Brain microvascular endothelial cell (primary cell): ENCODE measurements at regions not wholly inside any gene's neighbourhood (a gene's known extent, or its start where the extent isn't known, plus 50 kb on each side); places are given as distances from the start of the nearest gene placed in this dataset.
"Not testable (repeated sequence)": the region's sequence is repeated elsewhere in the genome, so short reads cannot be mapped to it uniquely, and the experiment has no call there.

Experiments
- DNase-seq: peaks from one replicate; pipeline ENCODE4 v3.0.0-alpha.2; 2020
- H3K27ac ChIP-seq: fragments of 250-450 bp; sonication (Bioruptor Pico); 2 replicates; pipeline ENCODE4 v1.5.1; 2020; ENCODE audit warnings: mild to moderate bottlenecking, moderate library complexity
- H3K27me3 ChIP-seq: fragments of 250-450 bp; sonication (Bioruptor Pico); replicated peaks from 2 replicates; pipeline ENCODE4 v1.5.1; 2020; ENCODE audit warnings: mild to moderate bottlenecking
- H3K36me3 ChIP-seq: fragments of 250-450 bp; sonication (Bioruptor Pico); replicated peaks from 2 replicates; pipeline ENCODE4 v1.5.1; 2020; ENCODE audit warnings: mild to moderate bottlenecking
- H3K4me3 ChIP-seq: 2 replicates; pipeline ENCODE4 v1.5.1; 2011; ENCODE audit warnings: low read depth, mild to moderate bottlenecking, control low read depth, low read length, moderate library complexity
- CTCF ChIP-seq: IDR thresholded peaks from 2 replicates; pipeline ENCODE4 v1.5.1; 2011; ENCODE audit warnings: low read depth, mild to moderate bottlenecking, moderate library complexity, low read length, control low read depth, inconsistent platforms; ENCODE audit errors: missing control alignments
- in situ Hi-C: cut with HindIII; loops from 2 replicates; pipeline ENCODE4 v1.10.0; 2017; ENCODE audit warnings: low sequenced_read_pairs, low pct_ligation_motif_present

- DNase-seq = no peak
- H3K27ac ChIP-seq = no peak overlapping the region
- no peaks in the 10 kb centered on the region for H3K27me3 ChIP-seq
- no peak for TF ChIP-seq CTCF
- no peak overlapping the region for H3K4me3 ChIP-seq
- in situ Hi-C loops = no loop called here
- H3K36me3 ChIP-seq = no peaks in the 10 kb centered on the region
Measured at GRCh38 chr7:79612022-79612421, 158.6 kb upstream of the MAGI2 start.

- no peaks in the 10 kb centered on the region for H3K27me3 ChIP-seq
Measured at GRCh38 chr7:79610748-79611304, 157.4 kb upstream of the MAGI2 start.

GRCh38 chr7:79610313-79610712 is 156.8 kb upstream of the MAGI2 start:
- no peak for TF ChIP-seq CTCF
- H3K4me3 ChIP-seq = no peak overlapping the region
- H3K27me3 ChIP-seq = no peaks in the 10 kb centered on the region
- H3K27ac ChIP-seq = no peak overlapping the region
- no peaks in the 10 kb centered on the region for H3K36me3 ChIP-seq
- DNase-seq = no peak
- in situ Hi-C loops = no loop called here

More at GRCh38 chr7:79610748-79611304, 157.4 kb upstream of the MAGI2 start:
- Histone ChIP-seq H3K27ac (no peak overlapping the region), H3K4me3 (no peak overlapping the region), H3K36me3 (no peaks in the 10 kb centered on the region)
- in situ Hi-C loops = no loop called here
- no peak for DNase-seq
- TF ChIP-seq CTCF = no peak

GRCh38 chr7:79608005-79608404 is 154.5 kb upstream of the MAGI2 start:
- no peak for DNase-seq
- in situ Hi-C loops = no loop called here
- no peak overlapping the region for H3K27ac ChIP-seq
- TF ChIP-seq CTCF = no peak
- H3K36me3 ChIP-seq = no peaks in the 10 kb centered on the region
- H3K4me3 ChIP-seq = no peak overlapping the region
- H3K27me3 ChIP-seq = no peaks in the 10 kb centered on the region

- Histone ChIP-seq H3K4me3 (no peak overlapping the region), H3K36me3 (no peaks in the 10 kb centered on the region), H3K27me3 (no peaks in the 10 kb centered on the region), H3K27ac (no peak overlapping the region)
- in situ Hi-C loops = no loop called here
- DNase-seq = no peak
- no peak for TF ChIP-seq CTCF
Measured at GRCh38 chr7:79604841-79605240, 151.4 kb upstream of the MAGI2 start.

GRCh38 chr7:79598351-79598750 is 144.9 kb upstream of the MAGI2 start:
- in situ Hi-C loops = no loop called here
- Histone ChIP-seq H3K4me3 (no peak overlapping the region), H3K27ac (no peak overlapping the region), H3K27me3 (no peaks in the 10 kb centered on the region), H3K36me3 (no peaks in the 10 kb centered on the region)
- no peak for TF ChIP-seq CTCF
- no peak for DNase-seq

- H3K27me3 ChIP-seq, H3K4me3 ChIP-seq, in situ Hi-C loops, H3K27ac ChIP-seq, H3K36me3 ChIP-seq, DNase-seq: not testable (repeated sequence)
Measured at GRCh38 chr7:79594671-79595070, 141.2 kb upstream of the MAGI2 start.
